ENCODE measurements at regions not wholly inside any gene's neighbourhood (a gene's known extent, or its start where the extent isn't known, plus 50 kb on each side); places are given as distances from the start of the nearest gene placed in this dataset.
"Not testable (repeated sequence)": the region's sequence is repeated elsewhere in the genome, so short reads cannot be mapped to it uniquely, and the experiment has no call there.

DNA sequence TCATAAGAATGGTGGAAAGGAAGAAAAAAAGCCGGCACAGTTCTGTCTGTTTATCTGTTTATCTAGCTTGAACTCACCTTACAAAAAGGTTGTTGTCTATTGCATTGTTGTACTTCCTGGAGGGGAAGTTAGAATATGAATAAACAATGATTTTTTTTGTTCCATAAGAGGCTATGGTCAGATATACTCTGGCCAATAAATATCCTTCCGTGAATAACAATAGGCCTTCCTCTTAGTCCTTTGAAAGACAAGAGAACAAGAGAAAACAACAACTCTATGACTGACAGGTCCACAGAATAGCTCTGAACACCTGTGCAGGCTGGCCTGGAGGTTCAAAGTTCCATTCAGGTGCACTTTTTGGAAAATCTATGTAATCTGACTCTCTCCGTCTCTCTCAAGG is 192.8 kb upstream of the KRR1 start:
- DNase-seq (ENCODE audit: low spot score), result no peak

DNA sequence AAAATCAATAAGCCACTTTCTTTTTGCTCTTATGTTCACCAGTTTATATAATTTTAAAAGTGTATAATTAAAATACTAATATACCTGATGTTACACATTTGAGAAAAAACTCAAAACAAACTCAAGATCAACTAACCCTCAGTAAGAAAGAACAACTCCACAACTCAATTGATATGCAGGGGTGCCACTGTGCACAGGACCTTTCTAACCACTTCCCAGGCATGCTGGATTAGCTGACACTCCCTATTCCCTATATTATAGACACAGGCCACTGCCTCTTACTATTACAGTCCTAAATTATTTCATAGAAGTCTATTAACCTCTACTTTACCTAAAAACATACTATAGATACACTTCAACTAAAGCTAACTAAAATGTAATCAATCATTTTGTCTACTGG is 191.7 kb upstream of the KRR1 start:
- DNase-seq (ENCODE audit: low spot score), result no peak

GRCh38 chr12:75702477-75703093 is 191.2 kb upstream of the KRR1 start:
- DNase-seq (ENCODE audit: low spot score), result no peak

- no peak for DNase-seq (ENCODE audit: low spot score)
Observed at GRCh38 chr12:75701859-75702258, 190.4 kb upstream of the KRR1 start.

- no peak for DNase-seq (ENCODE audit: low spot score)
Observed at GRCh38 chr12:75699728-75700496, 188.5 kb upstream of the KRR1 start.

DNA sequence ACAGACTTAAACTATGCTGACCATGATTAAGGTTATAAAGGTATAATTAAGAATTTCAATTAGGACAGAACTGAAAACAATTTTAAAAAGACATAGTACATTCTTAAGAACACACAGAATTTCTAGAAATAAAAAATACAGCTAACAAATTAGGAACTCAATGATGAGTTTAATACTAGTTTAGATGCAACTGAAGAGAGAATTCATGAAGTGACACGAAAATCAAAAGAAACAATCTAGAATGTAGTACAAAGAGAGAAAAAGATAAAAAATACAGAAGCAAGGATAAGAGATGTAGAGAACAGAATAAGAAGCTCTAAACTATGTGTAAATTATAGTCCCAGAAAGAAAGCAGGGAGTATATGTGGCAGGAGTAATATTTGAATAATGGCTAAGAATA is 187.8 kb upstream of the KRR1 start:
- no peak for DNase-seq (ENCODE audit: low spot score)

- no peak for DNase-seq (ENCODE audit: low spot score)
Observed at GRCh38 chr12:75698052-75698451, 186.6 kb upstream of the KRR1 start.

DNA sequence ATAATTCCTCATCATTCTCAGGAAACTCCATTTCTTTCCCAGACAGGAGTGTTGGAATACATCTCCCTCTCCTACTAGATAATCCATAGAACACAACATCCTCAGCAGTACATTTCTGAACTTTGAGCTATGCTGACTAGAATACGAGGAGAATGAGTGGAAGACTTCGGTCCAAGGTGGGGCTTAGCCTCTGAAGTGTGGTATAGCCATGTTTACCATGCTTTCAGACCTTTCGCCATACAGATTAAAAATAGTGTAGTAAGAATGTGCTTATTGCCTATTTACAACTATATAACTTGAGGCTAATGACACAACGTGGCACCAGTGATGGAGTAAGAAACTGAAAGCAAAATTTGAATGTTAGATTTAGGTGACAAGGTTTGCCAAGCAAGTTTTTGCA is 184.5 kb upstream of the KRR1 start:
- DNase-seq (ENCODE audit: low spot score), result no peak

GRCh38 chr12:75694534-75695268 is 183.3 kb upstream of the KRR1 start:
- DNase-seq (ENCODE audit: low spot score), result no peak

GRCh38 chr12:75692876-75693275 is 181.5 kb upstream of the KRR1 start:
- DNase-seq (ENCODE audit: low spot score), result no peak

DNA sequence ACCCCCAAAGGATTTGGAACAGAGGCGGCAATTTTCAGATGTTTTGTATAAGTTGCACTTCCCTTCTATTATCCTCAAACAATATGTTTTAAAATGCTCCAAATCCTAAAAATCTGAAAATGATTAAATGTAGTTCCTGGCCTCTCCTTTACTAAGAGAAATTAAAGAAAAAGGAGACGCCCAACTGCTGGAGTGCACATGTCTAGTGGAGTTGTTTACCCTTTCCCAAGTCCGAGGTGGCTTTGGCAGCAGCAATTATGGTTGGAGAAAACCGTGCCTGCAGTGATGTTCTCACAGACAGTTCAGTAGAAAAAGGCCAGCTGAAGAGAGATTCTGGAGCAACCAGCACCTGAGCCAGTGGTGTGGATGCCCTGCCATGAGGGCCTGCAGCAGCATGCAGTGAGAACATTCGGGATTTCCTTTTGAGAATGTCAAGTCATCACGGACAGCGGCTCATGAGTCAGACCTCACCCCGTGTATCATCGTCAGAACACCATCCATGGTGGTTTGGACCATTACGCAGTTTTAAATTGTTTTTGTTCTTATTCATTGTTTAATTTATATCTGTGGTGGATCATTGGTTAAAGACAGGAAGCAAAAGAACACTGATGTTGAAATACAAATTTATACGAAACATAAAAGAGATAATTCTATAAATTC is 179.0 kb upstream of the KRR1 start:
- DNase-seq (ENCODE audit: low spot score), result no peak

- DNase-seq (ENCODE audit: low spot score), result not testable (repeated sequence)
Observed at GRCh38 chr12:75686233-75686632, 174.8 kb upstream of the KRR1 start.

DNA sequence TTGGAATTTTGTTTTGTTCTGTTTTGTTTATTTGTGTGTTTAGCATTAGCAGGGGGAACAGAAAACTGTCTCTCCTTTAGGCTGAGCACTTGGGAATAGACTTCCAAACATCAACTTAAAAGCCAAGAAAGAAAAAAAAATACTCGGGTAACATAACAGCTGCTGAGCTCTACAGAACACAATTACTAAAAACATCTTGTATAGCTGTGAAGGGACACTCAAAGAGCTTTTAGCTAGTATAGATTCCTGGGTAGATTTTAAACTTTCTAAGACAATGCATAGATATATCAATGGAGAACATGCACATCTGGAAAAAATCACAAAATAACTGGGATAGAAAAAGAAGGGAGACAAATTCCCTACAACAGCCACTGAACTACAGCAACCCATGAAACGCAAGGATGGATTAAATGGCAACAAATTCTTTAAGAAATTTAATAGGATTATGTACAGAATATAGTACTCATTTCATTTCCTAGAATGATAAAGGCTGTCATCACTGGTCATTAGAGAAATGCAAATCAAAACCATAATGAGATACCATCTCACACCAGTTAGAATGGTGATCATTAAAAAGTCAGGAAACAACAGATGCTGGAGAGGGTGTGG is 174.3 kb upstream of the KRR1 start:
- DNase-seq (ENCODE audit: low spot score), result no peak

GRCh38 chr12:75684678-75685616 is 173.5 kb upstream of the KRR1 start:
- no peak for DNase-seq (ENCODE audit: low spot score)

GRCh38 chr12:75683995-75684586 is 172.7 kb upstream of the KRR1 start:
- DNase-seq (ENCODE audit: low spot score), result not testable (repeated sequence)

DNA sequence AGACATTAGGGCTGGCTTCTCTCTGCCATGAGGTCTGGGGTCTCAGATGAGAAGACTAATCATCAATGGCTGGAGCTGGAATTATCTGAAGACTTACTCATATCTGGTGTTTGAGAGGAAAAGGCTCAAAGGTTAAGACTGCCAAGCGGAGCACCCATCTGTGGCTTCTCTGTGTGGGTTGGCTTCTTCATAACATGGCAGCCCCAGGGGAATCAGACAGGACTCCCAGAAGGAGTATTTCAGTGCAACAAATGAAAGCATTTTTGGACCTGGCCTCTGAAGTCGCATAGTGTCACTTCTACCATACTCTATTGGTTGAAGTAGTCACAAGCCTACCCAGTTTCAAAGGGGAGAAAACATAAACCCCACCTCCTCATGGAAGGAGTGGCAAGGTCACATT is 171.8 kb upstream of the KRR1 start:
- DNase-seq (ENCODE audit: low spot score), result no peak

- no peak for DNase-seq (ENCODE audit: low spot score)
Observed at GRCh38 chr12:75677522-75677921, 166.1 kb upstream of the KRR1 start.

DNA sequence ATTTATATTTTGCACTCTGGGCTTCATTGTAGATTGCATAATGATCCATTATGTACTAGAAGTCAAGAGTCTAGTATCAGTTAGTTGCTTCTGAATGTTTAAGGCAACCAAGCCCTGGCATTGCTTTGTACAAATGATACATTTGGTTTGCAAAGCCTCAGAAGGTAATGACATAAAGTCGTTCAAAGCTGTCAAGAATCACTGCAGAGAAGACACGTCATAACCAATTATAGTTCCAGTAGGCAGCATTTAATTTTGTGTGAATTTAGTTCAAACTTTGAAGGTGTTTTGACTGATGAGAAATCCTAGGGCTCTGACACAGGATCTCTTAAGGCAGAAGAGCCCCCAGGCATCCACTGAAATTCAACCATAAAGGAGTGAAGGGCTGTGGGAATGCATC is 163.0 kb upstream of the KRR1 start:
- no peak for DNase-seq (ENCODE audit: low spot score)

DNA sequence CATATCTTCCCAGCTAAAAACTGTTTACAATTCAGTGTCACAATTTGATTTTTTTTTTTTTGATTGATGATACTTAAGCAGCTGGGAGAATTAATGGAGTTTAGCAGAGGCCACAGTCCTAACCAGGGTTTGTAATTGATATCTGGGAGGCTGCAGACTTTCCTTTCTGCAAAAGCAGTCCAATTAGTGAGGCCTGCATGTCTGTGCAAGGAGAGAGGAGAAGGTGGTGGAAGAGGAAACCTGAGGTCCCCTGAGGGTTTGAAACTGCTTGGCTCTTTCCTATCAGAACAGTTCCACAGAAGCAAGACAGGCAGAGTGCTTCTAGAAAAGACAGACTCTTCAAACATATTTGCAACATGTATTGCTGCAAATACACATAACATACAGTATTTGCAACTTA is 160.8 kb upstream of the KRR1 start:
- no peak for DNase-seq (ENCODE audit: low spot score)

- no peak for DNase-seq (ENCODE audit: low spot score)
Observed at GRCh38 chr12:75670216-75670615, 158.8 kb upstream of the KRR1 start.

DNA sequence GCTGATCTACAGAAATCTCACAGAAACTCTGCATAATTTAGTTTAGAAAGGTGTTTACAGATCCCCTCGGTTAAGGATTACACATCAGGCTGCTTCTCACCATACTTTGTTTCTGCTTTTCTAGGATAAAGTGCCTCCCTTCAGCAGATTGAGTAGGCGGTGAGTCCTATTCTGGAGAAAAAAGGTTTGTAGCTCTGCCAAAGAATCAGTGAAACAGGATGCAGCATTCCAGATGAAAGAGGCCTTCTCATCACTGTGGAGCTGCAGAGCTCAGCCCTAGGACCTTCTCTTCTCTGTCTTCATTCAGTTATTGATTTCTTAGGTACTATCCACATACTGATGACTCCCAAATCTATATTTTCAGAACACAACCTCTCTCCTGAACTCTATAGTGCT is 155.5 kb upstream of the KRR1 start:
- DNase-seq (ENCODE audit: low spot score), result no peak

All from CD4-positive, alpha-beta T cell treated with Interleukin-2 at 100 ng/mL for 4 hours (primary cell).